Activated effector memory CD4-positive, alpha-beta T cell treated with anti-CD3 and anti-CD28 coated beads, Interleukin-2, amount 50 U/mL, for 16 hours (primary cell): ENCODE measurements at regions not wholly inside any gene's neighbourhood (a gene's known extent, or its start where the extent isn't known, plus 50 kb on each side); places are given as distances from the start of the nearest gene placed in this dataset.
"Not testable (repeated sequence)": the region's sequence is repeated elsewhere in the genome, so short reads cannot be mapped to it uniquely, and the experiment has no call there.

Experiments
- DNase-seq: peaks from one replicate; pipeline ENCODE4 v3.0.0-alpha.2; 2020

GRCh38 chr10:57950442-57950974 lies 317.2 kb downstream of the IPMK start:
- DNase-seq, result no peak

GRCh38 chr10:57948796-57949195 lies 318.9 kb downstream of the IPMK start:
- no peak for DNase-seq

- DNase-seq, result no peak
These were observed 320.9 kb downstream of the IPMK start for GRCh38 chr10:57946833-57947232.

DNA sequence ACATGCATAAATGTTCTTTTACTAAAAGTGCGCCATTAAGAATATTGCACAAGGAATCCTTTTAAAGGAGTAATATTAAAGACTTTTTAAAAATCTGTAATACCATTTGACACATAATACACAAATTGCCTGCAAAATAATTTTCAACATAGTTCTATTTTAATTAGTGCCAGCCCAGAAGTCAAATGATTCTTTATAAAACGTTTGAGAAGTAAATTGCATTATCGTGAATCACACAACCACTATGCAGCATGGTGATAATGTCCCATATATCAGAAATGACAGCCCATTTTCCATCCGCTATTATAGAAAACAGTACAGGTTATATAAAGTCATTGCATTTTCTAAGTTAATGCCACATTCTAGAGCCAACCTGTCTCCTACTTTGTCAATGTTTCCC lies 324.0 kb downstream of the IPMK start:
- no peak for DNase-seq

DNA sequence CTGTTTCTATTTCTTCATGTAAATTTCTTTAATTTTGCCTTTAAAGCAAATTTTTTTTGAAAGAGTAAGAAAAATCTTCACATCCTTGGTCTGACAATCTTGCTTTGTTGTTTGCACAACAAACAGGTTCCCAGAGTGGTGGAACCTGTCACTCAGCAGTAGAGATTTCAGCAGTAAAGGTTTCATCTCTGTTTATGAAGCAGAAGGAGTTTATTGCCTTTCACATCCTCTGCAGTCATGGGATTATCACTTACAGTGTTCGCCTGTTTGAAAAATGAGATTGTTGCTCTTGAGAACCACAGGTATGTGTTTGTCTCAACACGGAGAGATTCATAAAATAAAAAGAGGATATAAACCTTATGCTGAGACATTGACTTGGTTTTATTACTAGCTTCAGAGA lies 342.6 kb downstream of the IPMK start:
- DNase-seq, result no peak

DNA sequence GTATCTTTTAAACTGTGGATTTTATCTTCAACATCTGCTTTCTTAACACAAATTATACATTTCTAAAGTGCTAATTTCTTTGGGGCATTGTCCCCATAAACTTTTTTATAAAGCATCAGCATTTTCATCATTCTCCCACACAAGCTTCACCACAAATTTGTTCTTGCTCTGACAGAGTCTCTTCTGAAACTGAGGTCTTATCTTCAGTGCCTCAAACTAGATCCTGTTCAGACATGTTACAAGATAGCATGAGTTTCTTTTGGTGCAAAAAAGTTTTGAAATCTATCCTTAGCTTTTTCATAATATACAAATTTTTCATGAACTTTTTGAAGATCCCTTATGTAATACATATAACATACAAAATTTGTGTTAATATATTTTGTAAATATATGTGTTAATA lies 346.6 kb downstream of the IPMK start:
- no peak for DNase-seq

- DNase-seq, result no peak
These were observed 347.8 kb downstream of the IPMK start for GRCh38 chr10:57919864-57920263.

DNA sequence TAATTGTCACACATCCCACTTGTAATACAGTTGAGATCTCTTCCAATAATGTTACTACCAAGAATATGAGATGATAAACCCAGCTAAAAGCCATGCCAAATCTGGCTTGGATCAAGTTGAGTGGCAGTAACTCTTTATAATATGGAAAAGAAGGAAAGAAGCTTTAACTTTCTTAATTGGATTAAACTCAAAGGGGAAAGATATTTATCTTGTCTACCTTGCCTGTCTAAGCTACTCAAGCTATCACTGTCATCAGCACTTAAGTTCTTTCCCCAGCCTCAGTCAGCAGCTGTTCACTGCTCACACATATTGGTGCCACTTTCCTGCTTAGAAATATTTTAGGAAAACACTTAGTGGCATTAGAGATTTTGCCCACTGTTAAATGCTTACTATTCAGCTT lies 350.7 kb downstream of the IPMK start:
- no peak for DNase-seq

- no peak for DNase-seq
These were observed 361.8 kb downstream of the IPMK start for GRCh38 chr10:57905861-57906260.

DNA sequence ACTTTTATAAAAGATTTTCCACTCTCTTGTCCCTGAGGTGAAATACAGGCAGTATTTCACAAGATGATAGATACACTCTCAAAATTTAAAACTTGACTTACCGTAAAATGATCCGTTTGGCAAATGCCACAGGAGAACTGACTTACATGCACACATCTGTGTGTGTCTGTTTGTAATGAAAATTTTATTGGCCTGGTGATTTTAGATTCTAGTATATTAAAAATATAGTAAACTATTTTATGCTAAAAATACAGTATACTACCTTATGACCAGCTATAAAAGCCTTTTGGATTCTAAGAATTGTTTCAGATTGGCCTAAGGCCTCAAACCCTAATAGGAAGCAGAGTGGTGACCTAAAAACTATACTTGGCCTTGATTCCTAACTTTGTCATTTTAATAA lies 362.7 kb downstream of the IPMK start:
- DNase-seq, result no peak

GRCh38 chr10:57898231-57898630 lies 369.5 kb downstream of the IPMK start:
- DNase-seq, result no peak

GRCh38 chr10:57897611-57898010 lies 370.1 kb downstream of the IPMK start:
- DNase-seq, result no peak

GRCh38 chr10:57894361-57894760 lies 373.3 kb downstream of the IPMK start:
- no peak for DNase-seq

DNA sequence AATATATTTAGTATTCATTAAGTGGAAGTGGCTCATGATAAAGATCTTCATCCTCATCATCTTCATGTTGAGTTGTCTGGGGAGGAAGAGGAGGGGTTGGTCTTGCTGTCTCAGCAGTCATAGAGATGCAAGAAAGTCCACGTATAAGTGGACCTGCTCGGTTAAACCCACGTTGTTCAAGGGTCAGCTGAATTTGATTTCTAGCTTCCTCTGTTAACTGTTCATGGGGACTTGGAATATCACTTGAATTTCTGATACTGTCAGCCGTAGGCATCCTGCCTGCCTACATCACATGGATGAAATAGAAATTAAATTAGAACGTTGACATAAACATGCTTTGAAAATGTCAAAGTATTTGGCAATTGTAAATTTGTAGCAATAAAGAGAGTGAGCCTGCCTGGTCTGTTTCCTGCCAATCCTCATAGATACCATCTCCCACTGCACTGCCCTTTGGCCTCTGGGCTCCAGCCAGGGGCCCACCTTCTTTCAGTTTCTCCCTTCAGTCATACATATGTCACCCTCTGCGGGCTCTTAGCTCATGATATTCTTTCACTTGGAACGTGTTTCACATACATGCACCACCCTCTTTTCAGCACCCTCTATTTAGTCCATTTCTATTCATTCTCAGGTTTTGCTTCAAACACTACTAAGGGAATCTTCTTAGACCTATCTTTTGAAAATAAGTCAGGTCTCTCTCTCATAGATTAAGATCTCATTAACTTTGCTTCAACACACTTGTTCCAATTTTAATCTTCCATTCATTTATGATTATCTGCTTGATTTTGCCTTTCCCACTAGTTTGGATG lies 376.3 kb downstream of the IPMK start:
- no peak for DNase-seq

GRCh38 chr10:57890691-57891090 lies 377.0 kb downstream of the IPMK start:
- no peak for DNase-seq

DNA sequence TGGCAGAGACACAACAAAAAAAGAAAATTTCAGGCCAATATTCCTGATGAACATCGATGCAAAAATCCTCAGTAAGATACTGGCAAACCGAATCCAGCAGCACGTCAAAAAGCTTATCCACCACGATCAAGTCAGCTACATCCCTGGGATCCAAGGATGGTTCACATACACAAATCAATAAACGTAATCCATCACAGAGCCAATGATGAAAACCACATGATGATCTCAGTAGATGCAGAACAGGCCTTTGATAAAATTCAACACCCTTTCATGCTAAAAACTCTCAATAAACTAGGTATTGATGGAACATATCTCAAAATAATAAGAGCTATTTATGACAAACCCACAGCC lies 382.1 kb downstream of the IPMK start:
- DNase-seq, result not testable (repeated sequence)

- no peak for DNase-seq
These were observed 382.6 kb downstream of the IPMK start for GRCh38 chr10:57884965-57885617.

DNA sequence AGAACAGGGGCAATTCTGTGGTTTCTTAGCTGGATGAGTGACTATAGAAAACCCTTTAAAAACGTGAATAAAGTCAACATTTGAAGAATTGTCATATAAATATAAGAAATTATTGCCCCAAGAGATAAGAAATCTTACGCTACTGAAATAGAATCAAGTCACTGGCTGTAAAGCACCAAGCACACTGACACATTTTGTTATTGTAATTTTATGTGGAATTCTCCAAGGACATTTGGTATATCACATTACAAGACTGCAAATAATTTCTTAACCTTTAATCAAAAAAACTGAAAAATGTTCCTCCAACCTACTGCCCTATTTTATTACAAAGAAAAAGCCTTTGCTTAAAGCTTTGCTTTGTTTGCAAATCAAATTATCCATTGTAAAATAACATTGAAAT lies 383.3 kb downstream of the IPMK start:
- no peak for DNase-seq

GRCh38 chr10:57880446-57881227 lies 387.1 kb downstream of the IPMK start:
- no peak for DNase-seq

DNA sequence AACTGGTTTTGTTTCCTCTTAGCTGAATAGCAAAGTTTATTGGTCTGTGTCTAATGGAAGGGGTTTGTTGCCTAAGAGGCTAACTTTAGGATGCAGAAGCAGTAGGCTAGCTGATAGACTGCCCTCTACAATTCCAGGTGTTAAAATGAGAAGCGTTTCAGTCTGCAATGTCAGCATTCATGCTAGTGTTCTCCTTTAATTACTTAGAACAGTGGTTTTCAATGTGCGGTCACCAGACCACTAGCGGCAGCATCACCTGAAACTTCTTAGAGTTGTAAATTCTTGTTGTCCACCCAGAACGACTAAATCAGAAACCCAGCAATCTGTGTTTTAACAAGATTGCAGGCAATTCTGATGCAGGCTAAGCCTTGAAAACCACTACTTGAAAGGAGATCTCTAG lies 392.9 kb downstream of the IPMK start:
- no peak for DNase-seq

- no peak for DNase-seq
These were observed 400.5 kb downstream of the IPMK start for GRCh38 chr10:57867241-57867640.

DNA sequence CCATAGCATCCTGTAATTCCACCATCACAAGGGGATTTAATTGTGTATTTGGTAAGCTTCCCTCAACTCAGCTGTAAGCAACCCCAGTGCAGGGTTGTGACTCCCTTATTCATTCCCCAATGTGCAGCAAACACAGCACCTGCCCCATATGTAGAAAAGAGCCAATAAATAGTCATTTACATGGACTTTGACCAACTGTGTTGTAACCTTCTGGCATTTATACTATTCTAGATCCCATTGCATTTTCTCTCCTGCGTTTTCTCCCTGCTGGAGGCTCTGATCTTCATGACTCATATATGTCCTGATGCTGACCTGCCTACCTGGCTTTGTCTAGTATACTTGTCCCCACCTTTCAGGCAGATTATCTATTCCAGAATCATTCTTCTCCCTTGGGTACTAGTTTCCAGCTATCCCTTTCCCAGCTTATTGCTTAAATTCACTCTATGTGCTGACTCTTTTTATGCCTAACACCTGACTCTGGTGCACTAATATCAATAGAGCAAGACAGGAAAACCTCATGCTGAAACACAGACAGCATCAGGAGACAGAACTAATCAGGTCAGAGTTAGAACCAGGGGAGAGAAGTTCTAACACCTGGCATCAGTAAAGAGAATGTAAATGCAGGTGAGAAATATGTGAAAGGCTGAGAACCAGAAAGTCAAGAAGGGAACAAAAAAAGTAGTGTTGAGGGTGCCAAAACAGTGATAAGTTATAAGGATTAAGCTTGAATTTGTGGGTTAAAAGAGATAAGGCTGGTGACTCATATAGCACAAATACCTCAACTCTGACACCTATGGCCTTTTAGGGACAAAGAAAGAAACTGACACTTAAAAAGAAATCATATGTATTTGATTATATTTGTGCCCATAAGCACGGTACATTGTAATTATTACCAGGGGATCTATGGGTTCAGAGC lies 402.7 kb downstream of the IPMK start:
- no peak for DNase-seq
